Left ventricle myocardium inferior (tissue), 1 donor: ENCODE measurements at regions not wholly inside any gene's neighbourhood (a gene's known extent, or its start where the extent isn't known, plus 50 kb on each side); places are given as distances from the start of the nearest gene placed in this dataset.

ENCODE experiments used
- DNase-seq: peaks from one replicate; pipeline ENCODE4 v3.0.0-alpha.2; 2020
- H3K27ac ChIP-seq: fragments of 200-600 bp; replicated peaks from 2 replicates; pipeline ENCODE4 v1.8.0; 2021
- H3K27me3 ChIP-seq: fragments of 200-600 bp; 2 replicates; pipeline ENCODE4 v1.8.0; 2021; ENCODE audit warnings: low read depth
- H3K36me3 ChIP-seq: fragments of 200-600 bp; 2 replicates; pipeline ENCODE4 v1.8.0; 2021
- H3K4me1 ChIP-seq: fragments of 200-600 bp; 2 replicates; pipeline ENCODE4 v1.8.0; 2021
- H3K4me3 ChIP-seq: fragments of 200-600 bp; 2 replicates; pipeline ENCODE4 v1.8.0; 2021; ENCODE audit warnings: mild to moderate bottlenecking, moderate library complexity
- H3K9me3 ChIP-seq: fragments of 200-600 bp; replicated peaks from 2 replicates; pipeline ENCODE4 v1.8.0; 2021
- CTCF ChIP-seq: fragments of 200-600 bp; IDR thresholded peaks from 2 replicates; pipeline ENCODE4 v1.8.0; 2021; ENCODE audit warnings: antibody characterized with exemption, mild to moderate bottlenecking, borderline replicate concordance
- intact Hi-C: fragments of 100-400 bp; cut with micrococcal nuclease; formaldehyde crosslinking; loops from one replicate; pipeline ENCODE4 v1.11.0; 2022
- donor health status: DM: no; HTN: yes; CAD: no; lungs with severe emphysema.

GRCh38 chr1:72946903-72947499 lies 664.7 kb upstream of the NEGR1 start:
- no peak for TF ChIP-seq CTCF
- H3K27ac ChIP-seq = no peak overlapping the region

DNA sequence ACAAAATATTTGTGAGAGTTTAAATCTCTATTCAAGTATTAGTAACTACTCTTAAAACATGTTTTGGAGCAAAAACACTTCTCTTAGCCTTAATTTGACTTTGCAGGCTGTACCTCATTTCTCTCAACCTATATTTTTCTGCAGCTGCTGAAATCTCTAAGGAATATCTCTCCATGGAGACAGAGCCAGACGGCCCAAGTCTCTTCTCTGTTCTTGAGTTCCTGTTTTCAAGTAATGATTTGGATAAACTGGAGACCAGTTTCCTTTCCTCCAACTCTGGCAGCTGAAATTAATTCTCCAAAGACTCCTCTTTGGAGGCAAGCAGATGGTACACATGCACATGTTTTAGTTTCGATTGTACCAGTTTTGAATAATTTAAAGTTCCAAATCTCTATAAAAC lies 659.7 kb upstream of the NEGR1 start:
- intact Hi-C loops = no loop called here
- no peak overlapping the region for H3K27ac ChIP-seq
- no peak for TF ChIP-seq CTCF

More at GRCh38 chr1:72946903-72947499, 664.7 kb upstream of the NEGR1 start:
- Histone ChIP-seq H3K9me3 (no peaks in the 10 kb centered on the region), H3K4me3 (no peak overlapping the region), H3K36me3 (no peaks in the 10 kb centered on the region), H3K4me1 (no peaks in the 10 kb centered on the region), H3K27me3 (no peaks in the 10 kb centered on the region)
- intact Hi-C loops = no loop called here
- no peak for DNase-seq

DNA sequence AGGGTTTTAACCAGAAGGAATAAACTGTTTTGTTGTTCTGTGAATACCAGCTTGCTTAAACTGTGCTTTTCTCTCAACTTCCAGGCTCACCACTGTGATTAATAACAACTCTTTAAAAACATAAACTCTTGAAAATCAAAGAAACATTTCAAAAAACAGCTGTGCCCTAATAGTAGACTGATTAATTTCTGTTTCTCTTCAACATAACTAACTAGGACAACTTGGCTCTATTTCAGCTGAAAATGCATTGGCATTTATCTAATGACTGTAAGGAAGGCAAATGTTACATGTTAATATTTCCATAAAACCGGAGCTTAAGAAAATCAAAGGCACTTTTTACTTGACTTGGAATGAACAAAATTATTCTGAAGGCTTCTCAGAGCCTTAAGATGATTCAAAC lies 656.1 kb upstream of the NEGR1 start:
- Histone ChIP-seq H3K9me3 (no peaks in the 10 kb centered on the region), H3K4me3 (no peak overlapping the region), H3K4me1 (no peaks in the 10 kb centered on the region), H3K27me3 (no peaks in the 10 kb centered on the region), H3K36me3 (no peaks in the 10 kb centered on the region), H3K27ac (no peak overlapping the region)
- no peak for DNase-seq
- TF ChIP-seq CTCF = no peak
- intact Hi-C loops = no loop called here

More for the DNA sequence above, 659.7 kb upstream of the NEGR1 start:
- no peak for DNase-seq
- Histone ChIP-seq H3K27me3 (no peaks in the 10 kb centered on the region), H3K4me3 (no peak overlapping the region), H3K4me1 (no peaks in the 10 kb centered on the region), H3K9me3 (no peaks in the 10 kb centered on the region), H3K36me3 (no peaks in the 10 kb centered on the region)

DNA sequence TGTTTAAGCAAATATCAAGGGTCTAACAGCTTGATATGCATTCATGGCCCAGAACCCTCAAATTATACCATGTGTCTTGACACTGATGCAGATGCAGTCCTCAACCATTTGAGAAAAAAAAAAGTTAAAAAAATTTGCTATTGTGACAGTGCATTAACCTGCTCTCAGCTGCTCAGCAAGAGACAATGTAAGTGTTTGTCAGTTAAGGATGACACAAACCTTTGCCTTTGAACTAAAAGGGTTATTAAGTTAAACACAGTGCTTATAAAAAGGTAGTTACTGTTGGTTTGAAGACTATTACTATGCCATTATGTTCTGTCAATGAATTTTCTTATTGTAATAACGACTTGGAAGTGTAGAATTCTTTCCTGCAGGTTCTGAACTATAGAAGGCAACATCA lies 655.6 kb upstream of the NEGR1 start:
- Histone ChIP-seq H3K27me3 (no peaks in the 10 kb centered on the region), H3K27ac (no peak overlapping the region), H3K4me1 (no peaks in the 10 kb centered on the region), H3K36me3 (no peaks in the 10 kb centered on the region), H3K9me3 (no peaks in the 10 kb centered on the region), H3K4me3 (no peak overlapping the region)
- no peak for TF ChIP-seq CTCF
- intact Hi-C loops = no loop called here
- DNase-seq = no peak

GRCh38 chr1:72936942-72937341 lies 654.6 kb upstream of the NEGR1 start:
- H3K4me3 ChIP-seq = no peak overlapping the region
- no peaks in the 10 kb centered on the region for H3K27me3 ChIP-seq
- no peaks in the 10 kb centered on the region for H3K9me3 ChIP-seq
- no peak overlapping the region for H3K27ac ChIP-seq
- no peak for TF ChIP-seq CTCF
- intact Hi-C loops = no loop called here
- no peak for DNase-seq
- H3K36me3 ChIP-seq = no peaks in the 10 kb centered on the region
- H3K4me1 ChIP-seq = no peaks in the 10 kb centered on the region
